Stomach (tissue), 4 donors: ENCODE measurements at regions not wholly inside any gene's neighbourhood (a gene's known extent, or its start where the extent isn't known, plus 50 kb on each side); places are given as distances from the start of the nearest gene placed in this dataset.

ENCODE experiments used
- EP300 ChIP-seq: sonication (generic); formaldehyde crosslinking; IDR thresholded peaks from one replicate; pipeline ENCODE4 v1.6.1; 2017; ENCODE audit warnings: antibody characterized with exemption
- POLR2A ChIP-seq, 4 donors: fragments of 450-650 bp; IDR thresholded peaks; one replicate each; pipeline ENCODE4 v1.6.1; 2016; ENCODE audit warnings: antibody characterized with exemption in 4 of 4, control low read depth in 2 of 4, mild to moderate bottlenecking in 1 of 4, moderate library complexity in 1 of 4
- POLR2AphosphoS5 ChIP-seq, 3 donors: sonication (generic); formaldehyde crosslinking; IDR thresholded peaks; one replicate each; pipeline ENCODE4 v1.6.1; 2016; ENCODE audit warnings: antibody characterized with exemption in 3 of 3
- TF ChIP-seq, protein P1 (sequence below), 7 experiments: fragments of 450-650 bp in 4 of 7; fragments of 200-600 bp in 3 of 7; sonication (generic) in 3 of 7; IDR thresholded peaks; one replicate each; pipeline ENCODE4 v1.5.1; 2016 to 2019; ENCODE audit warnings: antibody characterized with exemption in 7 of 7, control low read depth in 2 of 7, mild to moderate bottlenecking in 1 of 7

GRCh38 chr9:14401911-14402310, 88.0 kb upstream of the NFIB start:
- TF ChIP-seq EP300 (no peak), POLR2A (IDR thresholded peaks at IDR 0.05) (no peak), POLR2AphosphoS5 (IDR thresholded peaks at IDR 0.05) (no peak)
- TF ChIP-seq, protein P1, sequence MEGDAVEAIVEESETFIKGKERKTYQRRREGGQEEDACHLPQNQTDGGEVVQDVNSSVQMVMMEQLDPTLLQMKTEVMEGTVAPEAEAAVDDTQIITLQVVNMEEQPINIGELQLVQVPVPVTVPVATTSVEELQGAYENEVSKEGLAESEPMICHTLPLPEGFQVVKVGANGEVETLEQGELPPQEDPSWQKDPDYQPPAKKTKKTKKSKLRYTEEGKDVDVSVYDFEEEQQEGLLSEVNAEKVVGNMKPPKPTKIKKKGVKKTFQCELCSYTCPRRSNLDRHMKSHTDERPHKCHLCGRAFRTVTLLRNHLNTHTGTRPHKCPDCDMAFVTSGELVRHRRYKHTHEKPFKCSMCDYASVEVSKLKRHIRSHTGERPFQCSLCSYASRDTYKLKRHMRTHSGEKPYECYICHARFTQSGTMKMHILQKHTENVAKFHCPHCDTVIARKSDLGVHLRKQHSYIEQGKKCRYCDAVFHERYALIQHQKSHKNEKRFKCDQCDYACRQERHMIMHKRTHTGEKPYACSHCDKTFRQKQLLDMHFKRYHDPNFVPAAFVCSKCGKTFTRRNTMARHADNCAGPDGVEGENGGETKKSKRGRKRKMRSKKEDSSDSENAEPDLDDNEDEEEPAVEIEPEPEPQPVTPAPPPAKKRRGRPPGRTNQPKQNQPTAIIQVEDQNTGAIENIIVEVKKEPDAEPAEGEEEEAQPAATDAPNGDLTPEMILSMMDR (IDR thresholded peaks at IDR 0.05) = no peak
